HG03520 (cell line): ENCODE measurements at regions not wholly inside any gene's neighbourhood (a gene's known extent, or its start where the extent isn't known, plus 50 kb on each side); places are given as distances from the start of the nearest gene placed in this dataset.
"Not testable (repeated sequence)": the region's sequence is repeated elsewhere in the genome, so short reads cannot be mapped to it uniquely, and the experiment has no call there.

Experiments
- ATAC-seq: cut with Tn5 transposase; IDR thresholded peaks from one replicate; pipeline ENCODE4 v1.9.1; 2021; ENCODE audit warnings: mild to moderate bottlenecking, moderate library complexity; ENCODE audit not compliant: unreplicated experiment

DNA sequence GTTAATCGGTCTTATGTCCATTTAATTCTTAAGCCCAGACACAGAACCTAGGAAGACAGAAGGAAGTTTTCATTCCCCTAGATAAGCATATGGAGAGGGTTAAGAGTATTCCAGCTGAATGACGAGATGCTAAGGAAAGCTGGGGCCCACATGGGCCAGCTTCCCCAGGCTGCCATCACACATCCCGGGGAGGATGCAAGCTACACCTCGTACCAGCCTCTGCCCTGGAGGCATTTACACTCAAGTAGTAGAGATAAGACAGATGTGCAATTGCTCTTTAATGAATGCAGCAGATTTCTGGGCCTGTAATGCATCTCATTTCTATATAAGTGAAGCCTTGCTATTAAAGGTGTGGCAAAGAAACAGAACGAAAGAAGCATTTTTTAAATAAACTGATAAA lies 144.5 kb downstream of the MEX3B start:
- no peak for ATAC-seq

DNA sequence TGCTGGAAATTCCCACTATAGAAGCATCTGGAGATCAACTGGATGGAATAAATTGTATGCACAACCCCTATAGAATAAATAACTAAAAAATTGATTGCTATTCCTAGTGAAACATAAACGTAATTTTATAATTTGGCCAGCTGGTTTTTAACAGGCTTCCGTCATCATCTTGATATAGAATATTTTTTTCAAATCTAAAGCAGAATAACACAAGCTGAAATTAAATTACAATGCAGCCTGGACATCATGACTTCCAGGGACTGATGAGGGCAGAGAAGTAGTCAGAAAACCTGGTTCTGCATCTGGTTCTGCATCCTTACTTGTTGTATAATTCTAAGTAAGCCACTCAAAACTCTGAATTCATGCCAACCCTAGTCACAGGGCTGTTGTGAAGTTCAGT lies 146.1 kb downstream of the MEX3B start:
- no peak for ATAC-seq

DNA sequence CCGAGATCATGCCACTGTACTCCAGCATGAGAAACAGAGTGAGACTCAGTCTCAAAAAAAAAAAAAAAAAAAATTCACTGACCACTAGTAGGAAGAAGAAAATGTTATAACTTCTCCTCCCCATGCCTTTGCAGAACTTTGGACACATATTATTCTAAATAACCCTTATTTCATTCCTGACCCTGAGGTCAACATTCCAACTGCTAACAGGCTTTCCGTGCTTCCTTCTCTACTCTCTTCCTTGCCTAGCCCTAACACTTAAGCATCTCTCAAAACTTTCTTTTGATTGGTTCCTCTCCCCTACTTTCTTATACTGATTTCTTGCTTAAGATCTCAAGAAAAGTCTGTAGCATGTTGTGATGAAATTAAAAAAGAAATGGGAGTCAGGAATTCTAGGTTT lies 146.8 kb downstream of the MEX3B start:
- ATAC-seq: no peak

DNA sequence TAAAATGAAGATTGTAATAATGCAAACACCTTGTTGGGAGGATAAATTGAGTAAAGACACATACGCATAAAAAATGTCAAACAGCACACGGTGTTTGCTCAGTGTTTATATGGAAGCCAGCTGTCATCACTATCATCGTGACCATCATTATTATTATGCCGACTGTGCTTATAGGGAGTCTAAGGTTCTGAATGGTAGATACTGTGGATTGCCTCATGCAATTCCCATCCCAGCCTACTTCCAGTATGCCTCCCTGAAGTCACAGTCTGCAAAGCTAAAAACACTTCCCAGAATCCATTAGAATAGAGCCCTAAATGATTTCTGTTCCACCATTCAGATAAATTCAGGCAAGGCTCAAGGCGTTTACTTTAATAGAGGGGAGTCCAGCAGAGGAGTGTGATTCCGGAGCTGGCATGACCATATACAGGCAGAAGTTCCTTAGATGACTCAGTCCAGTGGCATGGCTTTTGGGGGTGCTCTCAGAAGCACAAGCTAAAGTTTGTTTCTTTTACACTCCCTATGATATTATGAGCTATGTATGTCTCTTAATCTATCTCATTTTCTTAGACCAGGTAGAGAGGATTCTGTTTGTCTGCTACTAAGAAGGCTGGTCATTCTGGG lies 148.7 kb downstream of the MEX3B start:
- no peak for ATAC-seq

DNA sequence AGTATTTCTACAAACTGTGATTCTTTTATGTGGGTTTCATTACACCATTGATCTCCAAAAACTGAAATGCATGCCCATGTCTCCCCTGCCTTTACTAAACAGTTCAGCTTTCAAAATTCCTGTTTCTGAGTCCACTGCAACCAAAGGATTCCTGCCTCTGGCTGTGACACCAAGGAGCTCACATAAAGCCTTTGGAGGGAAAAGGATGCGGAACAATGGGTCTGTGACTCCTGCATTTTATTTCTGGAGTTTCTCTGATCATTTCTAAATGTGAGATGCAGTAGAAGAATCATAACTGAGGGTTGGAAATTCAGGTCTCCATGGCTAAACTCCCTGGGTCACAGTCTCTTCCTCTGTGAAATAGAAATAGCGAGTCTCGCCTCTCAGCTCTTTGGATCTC lies 149.5 kb downstream of the MEX3B start:
- no peak for ATAC-seq

DNA sequence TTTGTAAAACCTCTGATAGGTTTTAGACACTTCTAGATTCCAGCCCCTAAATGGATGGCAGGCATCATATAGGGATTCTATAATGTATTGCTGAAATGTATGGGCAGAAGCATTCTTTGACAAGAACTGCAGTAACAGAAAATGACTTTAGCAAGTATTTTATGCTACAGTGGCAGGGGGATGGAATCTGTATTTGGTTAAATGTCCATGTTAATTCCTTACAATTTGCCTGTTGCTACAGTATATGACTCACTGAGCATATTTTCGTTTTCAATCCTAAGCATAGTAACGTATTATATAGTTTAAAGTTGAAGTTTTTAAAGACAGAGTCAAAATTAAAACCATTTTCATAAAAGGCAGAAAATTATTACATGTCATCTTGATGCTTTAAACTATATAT lies 150.1 kb downstream of the MEX3B start:
- no peak for ATAC-seq

DNA sequence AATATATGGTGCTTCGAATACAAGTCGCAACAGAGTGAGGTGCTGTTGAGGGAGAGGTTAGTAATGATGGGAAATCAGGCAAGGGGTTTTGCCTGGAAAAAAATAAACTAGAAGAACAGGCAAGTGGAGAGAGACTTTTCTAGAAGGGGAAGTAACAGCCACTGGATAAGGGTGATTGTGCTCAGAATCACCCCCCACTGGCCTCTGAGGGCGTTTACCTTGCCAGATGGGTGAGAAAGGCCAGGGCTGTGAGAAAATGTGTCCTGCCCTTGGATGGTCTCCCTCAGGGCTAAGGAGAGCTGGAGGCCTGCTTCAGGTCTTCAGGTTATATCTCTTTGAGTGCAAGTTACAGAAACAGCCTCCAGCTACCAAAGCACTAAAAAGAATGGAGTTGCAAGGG lies 151.8 kb downstream of the MEX3B start:
- ATAC-seq: no peak

DNA sequence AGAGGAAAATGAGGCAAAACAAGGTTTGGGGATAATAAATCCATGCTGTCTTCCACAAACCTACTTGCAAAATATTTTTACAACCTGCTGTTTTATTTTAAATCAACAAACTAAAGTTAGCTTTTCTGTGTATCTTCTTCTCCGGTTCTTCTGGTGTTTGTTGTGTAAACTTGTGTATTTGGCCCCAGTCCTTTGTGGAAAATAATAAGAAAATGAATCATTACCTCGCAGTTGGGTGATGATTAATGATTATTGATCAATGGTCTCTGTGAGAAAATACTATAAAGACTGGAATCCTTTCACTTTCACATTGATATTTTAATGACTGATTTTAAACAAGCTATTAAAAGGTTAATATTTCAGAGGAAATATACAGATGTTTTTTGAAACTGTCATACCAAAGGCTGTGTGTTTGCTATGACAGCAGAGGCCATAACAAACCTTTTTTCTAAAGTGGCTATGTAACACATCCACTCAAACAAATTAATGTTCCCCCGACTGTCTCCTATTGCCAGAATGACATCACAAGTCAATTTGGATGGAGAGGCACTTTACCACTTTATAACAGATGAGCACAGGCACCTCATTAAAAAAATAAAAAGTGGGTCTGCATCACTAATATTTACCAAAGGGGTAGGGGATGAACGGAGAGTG lies 152.5 kb downstream of the MEX3B start:
- ATAC-seq: no peak

DNA sequence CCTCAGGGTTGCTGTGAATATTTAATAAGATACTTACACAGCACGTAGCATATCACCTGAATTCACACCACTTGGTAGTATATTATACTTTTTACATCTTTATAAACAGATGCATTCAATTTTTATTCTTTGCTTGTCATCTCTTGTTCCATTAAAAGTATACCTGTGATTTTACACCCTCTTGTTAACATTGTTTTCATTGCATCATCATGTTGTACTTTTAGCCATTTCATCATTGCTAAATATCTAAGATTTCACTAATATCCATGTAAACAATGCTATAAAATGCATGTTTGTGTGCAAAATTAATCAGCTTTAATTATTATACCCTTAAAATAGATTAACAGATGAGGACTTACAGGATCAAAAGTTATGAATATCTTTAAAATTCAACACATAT lies 155.3 kb downstream of the MEX3B start:
- ATAC-seq: no peak

DNA sequence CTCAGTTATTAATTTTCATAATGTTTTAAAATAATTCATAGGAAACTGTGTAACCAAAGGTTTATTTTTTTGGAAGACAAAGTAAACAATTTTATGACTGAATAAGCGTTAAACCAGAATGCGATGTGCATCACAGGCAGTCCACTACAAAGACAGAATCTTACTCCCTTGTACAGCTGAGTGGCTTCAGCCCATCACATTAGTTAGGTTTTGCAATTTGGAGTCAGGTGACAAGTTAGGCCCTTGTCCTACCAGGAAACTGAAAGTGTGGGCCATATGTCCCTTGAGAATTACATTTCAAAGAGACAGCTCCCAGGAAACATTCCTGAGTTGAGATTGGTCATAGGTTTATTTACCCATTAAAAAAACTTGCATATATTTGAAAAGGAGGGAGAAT lies 156.3 kb downstream of the MEX3B start:
- no peak for ATAC-seq

DNA sequence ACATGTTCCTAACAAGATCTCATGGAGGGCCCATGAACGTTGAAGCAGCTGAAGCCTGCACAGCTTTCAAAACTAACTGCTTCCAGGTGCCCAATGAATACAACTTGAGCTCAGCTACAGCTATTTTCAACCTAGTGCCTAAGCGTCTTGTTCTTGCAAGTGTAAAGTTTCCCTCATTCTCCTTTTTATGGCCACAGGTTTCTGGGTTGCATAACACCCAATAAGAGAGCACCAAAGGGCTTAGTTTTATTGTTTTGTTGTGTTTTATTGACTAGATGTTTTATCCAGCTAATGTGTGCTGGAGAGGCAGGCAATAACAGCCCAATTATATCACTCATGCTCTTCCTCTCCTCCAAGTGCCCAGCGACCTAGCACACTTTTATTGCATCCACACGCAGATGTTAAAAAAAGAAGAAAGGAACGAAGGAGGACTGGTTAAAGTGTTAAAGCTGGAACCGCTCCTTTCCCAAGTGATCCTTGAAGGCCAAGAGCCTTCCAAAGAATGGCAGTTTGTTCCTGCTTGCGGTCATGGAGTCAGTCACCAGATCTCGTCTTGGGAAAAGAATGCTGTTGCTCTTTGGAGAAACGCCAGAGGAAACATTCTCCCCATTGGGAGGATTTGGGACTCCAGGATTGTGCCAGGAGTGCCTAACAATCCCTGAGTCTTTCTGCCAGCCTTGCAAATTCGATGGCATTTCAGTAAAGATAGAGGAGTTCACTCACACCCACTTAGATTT lies 156.9 kb downstream of the MEX3B start:
- no peak for ATAC-seq

DNA sequence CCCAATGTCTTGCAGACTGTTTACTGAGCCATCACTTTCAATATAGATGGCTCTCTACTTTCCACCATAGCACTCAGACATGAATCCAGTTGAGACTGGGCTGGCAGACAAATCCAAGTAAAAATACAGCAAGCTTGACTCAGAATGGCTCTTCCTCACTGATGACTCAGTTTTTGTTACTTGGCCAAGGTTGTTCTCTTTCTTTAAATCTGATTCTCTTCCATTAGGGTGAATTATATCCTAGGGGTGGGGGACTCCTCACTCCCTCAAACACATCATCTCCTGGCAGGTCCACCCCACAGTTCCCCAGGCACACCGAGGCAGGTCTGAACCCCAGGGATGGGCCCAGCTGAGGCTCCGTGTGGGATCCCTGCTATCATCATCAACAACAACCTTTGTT lies 157.9 kb downstream of the MEX3B start:
- ATAC-seq: no peak

DNA sequence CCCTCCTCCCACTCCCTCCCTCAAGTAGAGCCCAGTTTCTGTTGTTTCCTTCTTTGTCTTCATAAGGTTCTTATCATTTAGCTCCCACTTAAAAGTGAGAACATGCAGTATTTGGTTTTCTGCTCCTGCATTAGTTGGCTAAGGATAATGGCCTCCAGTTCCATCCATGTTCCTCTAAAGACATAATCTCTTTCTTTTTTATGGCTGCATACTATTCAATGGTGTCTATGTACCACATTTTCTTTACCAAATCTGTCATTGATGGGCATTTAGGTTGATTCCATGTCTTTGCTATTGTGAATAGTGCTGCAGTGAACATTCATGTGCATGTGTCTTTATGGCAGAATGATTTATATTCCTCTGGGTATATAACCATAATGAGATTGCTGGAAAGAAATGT lies 158.6 kb downstream of the MEX3B start:
- ATAC-seq: not testable (repeated sequence)

DNA sequence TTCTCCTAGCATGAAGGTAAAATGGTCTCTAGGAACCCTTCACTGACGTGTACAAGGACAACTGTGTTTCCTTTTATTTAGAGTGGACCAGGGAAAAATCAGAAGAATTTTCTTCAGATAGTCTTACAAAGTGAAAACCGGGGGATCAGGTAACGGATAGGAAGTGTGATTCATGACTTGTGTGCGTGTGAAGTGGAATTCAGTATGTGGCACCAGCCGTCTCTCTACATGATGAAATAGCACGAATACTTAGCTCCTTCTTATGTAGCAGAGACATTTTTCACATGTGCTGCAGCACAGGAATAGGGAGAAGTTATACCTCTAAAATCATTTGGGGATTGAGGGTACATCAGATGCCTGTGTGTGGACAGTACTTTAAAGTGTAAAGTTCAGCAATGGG lies 159.2 kb downstream of the MEX3B start:
- no peak for ATAC-seq

DNA sequence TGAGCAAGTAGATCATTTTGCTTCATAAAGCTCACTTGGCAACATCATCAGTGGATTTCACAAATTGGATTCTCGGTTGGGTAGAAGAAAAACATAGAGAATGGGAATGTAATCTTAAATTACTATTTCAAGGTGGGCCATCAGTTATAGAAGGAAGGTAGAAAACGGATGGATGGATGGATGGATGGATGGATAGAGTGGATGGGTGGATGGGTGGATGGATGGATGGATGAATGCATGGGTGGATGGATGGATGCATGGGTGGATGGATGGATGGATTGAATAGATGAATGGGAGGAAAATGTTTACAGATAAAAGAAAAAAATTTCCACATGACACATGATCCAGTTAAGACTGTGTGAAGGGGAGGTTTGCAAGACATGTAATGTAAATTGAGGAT lies 159.7 kb downstream of the MEX3B start:
- ATAC-seq: no peak

DNA sequence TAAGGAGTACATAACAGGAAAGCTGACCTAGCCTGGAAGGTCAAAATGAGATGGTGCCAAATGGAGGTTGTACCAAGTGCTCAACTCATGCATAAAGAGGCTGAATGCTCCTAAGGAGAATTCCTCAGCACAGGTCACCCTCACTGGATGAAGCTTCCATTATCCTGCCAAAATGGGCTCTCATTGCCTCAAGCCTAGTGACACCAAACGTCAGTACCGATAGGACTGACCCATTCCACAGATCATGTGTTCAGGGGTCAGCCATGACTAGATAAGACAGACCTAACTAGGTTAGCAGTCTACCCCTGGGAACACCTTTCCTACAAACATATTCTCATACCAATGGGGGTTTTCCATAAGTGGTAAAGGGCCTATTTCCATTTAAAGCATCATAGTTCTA lies 160.7 kb downstream of the MEX3B start:
- no peak for ATAC-seq

DNA sequence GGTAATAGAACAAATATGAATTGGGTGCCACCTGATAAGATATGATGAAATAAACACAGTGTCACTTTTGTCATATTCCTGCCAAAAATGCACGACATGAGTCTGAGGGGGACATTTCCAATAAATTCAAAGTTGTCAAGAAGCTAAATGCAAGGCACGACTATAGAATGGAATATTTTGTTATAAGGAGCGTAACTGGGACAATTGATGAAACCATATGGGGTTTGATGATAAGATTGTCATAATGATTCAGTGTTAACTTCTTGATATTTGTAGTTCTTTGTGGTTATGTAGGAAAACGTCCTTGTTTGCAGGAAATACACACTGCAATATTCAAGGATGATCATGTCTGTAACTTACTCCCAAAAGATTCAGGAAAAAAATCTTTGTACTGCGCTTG lies 163.3 kb downstream of the MEX3B start:
- ATAC-seq: no peak

DNA sequence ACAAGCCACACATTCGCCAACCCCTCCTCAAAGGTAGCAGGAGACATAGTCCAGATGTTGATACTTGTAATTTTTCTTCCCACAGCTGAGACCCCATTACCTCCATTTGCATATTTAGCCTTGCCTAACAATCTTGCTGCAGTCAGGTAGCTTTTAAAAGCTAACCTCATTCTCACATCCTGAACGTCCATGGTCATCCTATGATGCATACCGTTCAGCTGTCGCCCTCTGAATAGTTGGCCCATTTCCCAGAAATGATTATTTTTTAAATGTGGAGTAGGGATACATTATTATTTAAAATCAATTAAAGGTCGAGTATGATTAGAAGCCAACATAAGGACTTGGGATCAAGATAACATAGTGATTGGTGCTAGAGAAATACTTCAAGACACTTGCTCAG lies 165.0 kb downstream of the MEX3B start:
- no peak for ATAC-seq

DNA sequence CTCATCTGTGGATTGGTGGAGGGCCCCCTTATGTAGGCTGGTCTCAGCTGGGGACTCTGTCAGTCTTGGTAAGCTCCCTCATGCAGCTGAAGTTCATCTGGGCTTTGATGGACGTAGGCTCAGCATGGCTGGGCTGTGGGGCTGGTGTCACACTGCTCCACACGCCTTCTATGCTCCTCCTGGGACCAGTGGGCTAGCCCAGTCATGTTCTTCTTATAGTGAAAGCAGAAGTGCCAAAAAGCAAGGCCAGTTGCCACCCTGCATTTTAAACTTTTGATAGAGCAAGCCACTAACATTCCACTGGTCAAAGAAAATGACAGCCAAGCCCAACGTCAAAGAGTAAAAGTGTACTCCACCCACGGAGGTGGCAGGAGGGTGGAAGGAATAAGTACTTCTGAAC lies 165.5 kb downstream of the MEX3B start:
- no peak for ATAC-seq

DNA sequence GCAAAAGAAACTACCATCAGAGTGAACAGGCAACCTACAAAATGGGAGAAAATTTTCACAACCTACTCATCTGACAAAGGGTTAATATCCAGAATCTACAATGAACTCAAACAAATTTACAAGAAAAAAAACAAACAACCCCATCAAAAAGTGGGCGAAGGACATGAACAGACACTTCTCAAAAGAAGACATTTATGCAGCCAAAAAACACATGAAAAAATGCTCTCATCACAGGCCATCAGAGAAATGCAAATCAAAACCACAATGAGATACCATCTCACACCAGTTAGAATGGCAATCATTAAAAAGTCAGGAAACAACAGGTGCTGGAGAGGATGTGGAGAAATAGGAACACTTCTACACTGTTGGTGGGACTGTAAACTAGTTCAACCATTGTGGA lies 170.1 kb downstream of the MEX3B start:
- ATAC-seq: not testable (repeated sequence)

DNA sequence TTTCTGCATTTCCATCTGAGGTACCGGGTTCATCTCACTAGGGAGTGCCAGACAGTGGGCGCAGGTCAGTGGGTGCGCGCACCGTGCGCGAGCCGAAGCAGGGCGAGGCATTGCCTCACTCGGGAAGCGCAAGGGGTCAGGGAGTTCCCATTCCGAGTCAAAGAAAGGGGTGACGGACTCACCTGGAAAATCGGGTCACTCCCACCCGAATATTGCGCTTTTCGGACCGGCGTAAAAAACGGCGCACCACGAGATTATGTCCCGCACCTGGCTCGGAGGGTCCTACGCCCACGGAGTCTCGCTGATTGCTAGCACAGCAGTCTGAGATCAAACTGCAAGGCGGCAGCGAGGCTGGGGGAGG lies 175.1 kb downstream of the MEX3B start:
- not testable (repeated sequence) for ATAC-seq

DNA sequence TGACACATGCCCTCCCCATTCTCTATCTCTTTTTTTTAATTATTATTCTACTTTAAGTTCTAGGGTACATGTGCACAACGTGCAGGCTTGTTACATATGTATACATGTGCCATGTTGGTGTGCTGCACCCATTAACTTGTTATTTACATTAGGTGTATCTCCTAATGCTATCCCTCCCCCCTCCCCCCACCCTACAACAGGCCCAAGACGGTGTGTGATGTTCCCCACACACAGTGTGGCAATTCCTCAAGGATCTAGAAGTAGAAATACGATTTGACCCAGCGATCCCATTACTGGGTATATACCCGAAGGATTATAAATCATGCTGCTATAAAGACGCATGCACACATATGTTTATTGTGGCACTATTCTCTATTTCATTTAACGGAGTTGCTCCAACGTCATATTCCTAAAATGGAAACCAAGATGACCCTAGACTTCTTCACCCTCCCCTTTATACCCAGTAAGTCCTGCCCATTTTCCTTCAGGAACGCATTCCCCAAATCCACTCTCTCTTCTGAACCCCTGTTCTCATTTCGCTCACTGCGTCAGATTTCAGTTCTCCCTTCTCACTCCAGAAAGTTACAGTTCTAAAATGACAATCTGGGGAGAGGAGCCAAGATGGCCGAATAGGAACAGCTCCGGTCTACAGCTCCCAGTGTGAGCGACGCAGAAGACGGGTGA lies 175.6 kb downstream of the MEX3B start:
- not testable (repeated sequence) for ATAC-seq
